Central memory CD8-positive, alpha-beta T cell (primary cell): ENCODE measurements at regions not wholly inside any gene's neighbourhood (a gene's known extent, or its start where the extent isn't known, plus 50 kb on each side); places are given as distances from the start of the nearest gene placed in this dataset.
"Not testable (repeated sequence)": the region's sequence is repeated elsewhere in the genome, so short reads cannot be mapped to it uniquely, and the experiment has no call there.

ENCODE experiments used
- ATAC-seq: fragments of 150-1000 bp; cut with Tn5 transposase; replicated peaks from 2 replicates; pipeline ENCODE4 v1.10.0; 2022; ENCODE audit warnings: mild to moderate bottlenecking, moderate FRiP score, moderate number of reproducible peaks; ENCODE audit not compliant: poor library complexity, severe bottlenecking; ENCODE audit errors: extremely low read depth
- DNase-seq, 2 donors: peaks; one replicate each; pipeline ENCODE4 v3.0.0; 2021; ENCODE audit warnings: low spot score in 2 of 2
- H3K27ac Mint-ChIP-seq: one replicate; pipeline ENCODE4 v1.8.0; 2022; ENCODE audit warnings: low read depth, mild to moderate bottlenecking, moderate library complexity, mixed read lengths
- H3K27me3 Mint-ChIP-seq: one replicate; pipeline ENCODE4 v1.8.0; 2022; ENCODE audit warnings: mixed read lengths
- H3K36me3 Mint-ChIP-seq: one replicate; pipeline ENCODE4 v1.8.0; 2022; ENCODE audit warnings: mild to moderate bottlenecking, moderate library complexity, mixed read lengths; ENCODE audit not compliant: insufficient read depth
- H3K4me1 Mint-ChIP-seq: one replicate; pipeline ENCODE4 v1.8.0; 2022; ENCODE audit warnings: mixed read lengths
- H3K4me3 Mint-ChIP-seq: one replicate; pipeline ENCODE4 v1.8.0; 2022; ENCODE audit warnings: mild to moderate bottlenecking, moderate library complexity, mixed read lengths
- H3K9me3 Mint-ChIP-seq: one replicate; pipeline ENCODE4 v1.8.0; 2022; ENCODE audit warnings: mixed read lengths

DNA sequence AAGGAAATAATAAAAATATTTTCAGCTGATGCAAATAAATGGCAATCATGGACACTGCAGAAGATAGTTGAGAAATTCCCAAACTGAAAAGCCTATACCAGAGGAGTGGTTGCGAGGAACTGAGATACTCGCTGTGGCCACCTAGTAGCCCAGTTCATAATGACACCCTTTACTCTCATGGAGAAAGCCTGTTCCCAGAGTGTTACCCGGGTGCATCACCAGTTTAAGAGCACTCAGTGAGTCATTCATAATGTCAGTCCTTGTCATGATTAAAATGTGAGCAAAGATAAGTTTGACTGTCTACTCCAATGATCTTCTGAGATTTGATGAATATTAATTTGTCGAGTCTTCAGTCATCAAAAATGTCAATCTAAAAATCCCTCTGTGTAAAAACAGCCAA lies 138.4 kb upstream of the LRRC3B start:
- Mint-ChIP-seq H3K36me3 (no peaks in the 10 kb centered on the region), H3K4me3 (no peak overlapping the region), H3K27ac (no peak overlapping the region), H3K9me3 (peaks cover 28% of the 10 kb centered on the region), H3K27me3 (no peaks in the 10 kb centered on the region), H3K4me1 (no peaks in the 10 kb centered on the region)
- ATAC-seq: no peak
- no peak for DNase-seq

DNA sequence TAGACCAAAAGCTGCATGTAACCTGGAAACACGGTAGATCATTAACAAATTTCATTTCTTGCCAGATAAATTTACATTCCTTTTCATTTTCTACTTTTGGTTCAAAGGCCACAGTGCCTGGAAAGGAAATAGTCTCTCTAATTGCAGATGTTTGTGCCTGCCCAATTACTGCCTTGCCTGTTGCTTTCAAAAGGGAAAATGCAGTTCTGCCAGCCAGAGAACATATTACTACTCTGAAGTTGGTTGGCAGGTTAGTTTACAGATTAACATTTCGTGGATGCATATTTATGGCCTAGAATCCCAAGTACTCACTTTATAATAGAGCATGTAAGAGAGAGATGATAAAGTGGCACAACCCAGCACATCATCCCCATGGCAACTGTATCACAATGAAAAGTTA lies 124.3 kb upstream of the LRRC3B start:
- DNase-seq: no peak
- ATAC-seq: no peak

GRCh38 chr3:26505399-26505798 lies 117.2 kb upstream of the LRRC3B start:
- H3K4me1 Mint-ChIP-seq: no peaks in the 10 kb centered on the region
- peaks cover 13% of the 10 kb centered on the region for H3K9me3 Mint-ChIP-seq
- no peaks in the 10 kb centered on the region for H3K36me3 Mint-ChIP-seq
- no peak overlapping the region for H3K4me3 Mint-ChIP-seq
- DNase-seq (no peak), ATAC-seq (no peak)
- no peak overlapping the region for H3K27ac Mint-ChIP-seq
- H3K27me3 Mint-ChIP-seq: no peaks in the 10 kb centered on the region

More for the DNA sequence above, 124.3 kb upstream of the LRRC3B start:
- H3K27ac Mint-ChIP-seq: no peak overlapping the region
- H3K9me3 Mint-ChIP-seq: peaks cover 11% of the 10 kb centered on the region
- H3K4me1 Mint-ChIP-seq: no peaks in the 10 kb centered on the region
- no peaks in the 10 kb centered on the region for H3K27me3 Mint-ChIP-seq
- H3K4me3 Mint-ChIP-seq: no peak overlapping the region
- H3K36me3 Mint-ChIP-seq: no peaks in the 10 kb centered on the region

DNA sequence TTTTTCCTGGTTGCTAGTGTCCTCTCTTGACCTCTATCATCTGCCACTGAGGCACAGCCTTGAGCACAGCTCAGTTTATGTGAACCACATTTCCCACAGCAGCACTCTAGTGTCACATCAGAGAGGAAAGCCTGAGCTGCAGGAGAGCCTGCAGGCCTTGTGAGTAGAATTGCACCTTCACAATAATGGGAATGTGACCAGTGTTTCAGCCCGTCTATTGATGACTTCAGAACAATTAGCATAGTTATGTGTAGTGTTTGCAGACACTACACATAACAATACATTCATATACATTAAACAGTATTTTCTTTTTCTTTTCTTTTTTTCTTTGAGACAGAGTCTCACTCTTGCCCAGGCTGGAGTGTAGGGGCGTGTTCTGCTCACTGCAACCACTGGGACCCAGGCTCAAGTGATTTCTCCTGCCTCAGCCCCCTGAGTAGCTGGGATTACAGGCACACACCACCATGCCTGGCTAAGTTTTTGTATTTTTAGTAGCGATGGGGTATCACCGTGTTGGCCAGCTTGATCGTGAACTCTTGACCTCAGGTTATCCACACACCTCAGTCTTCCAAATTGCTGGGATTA lies 108.0 kb upstream of the LRRC3B start:
- not testable (repeated sequence) for H3K27me3 Mint-ChIP-seq, H3K27ac Mint-ChIP-seq, H3K4me3 Mint-ChIP-seq, ATAC-seq, H3K36me3 Mint-ChIP-seq, DNase-seq, H3K4me1 Mint-ChIP-seq
- peaks cover 19% of the 10 kb centered on the region for H3K9me3 Mint-ChIP-seq

DNA sequence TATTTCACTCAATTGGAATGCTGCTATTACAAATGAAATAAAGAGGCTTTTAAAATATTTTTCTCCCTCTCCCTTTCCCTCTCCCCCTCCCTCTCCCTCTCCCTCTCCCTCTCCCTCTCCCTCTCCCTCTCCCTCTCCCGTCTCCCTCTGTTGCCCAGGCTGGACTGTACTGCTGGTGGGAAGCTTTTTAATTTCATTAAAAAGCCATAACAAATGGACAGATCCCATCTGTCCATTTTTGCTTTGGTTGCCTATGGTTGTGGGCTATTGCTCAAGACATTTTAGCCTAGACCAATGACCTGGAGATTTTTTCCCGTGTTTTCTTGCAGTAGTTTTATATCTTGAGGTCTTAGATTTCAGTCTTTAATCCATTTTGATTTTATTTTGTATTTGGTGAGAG lies 107.2 kb upstream of the LRRC3B start:
- Mint-ChIP-seq H3K4me1 (no peaks in the 10 kb centered on the region), H3K4me3 (no peak overlapping the region), H3K27me3 (no peaks in the 10 kb centered on the region), H3K36me3 (no peaks in the 10 kb centered on the region), H3K9me3 (peaks cover 17% of the 10 kb centered on the region), H3K27ac (no peak overlapping the region)
- ATAC-seq: no peak
- no peak for DNase-seq

- ATAC-seq (no peak), DNase-seq (no peak)
- H3K4me3 Mint-ChIP-seq: no peak overlapping the region
- H3K9me3 Mint-ChIP-seq: peaks cover 47% of the 10 kb centered on the region
- H3K27ac Mint-ChIP-seq: no peak overlapping the region
- no peaks in the 10 kb centered on the region for H3K36me3 Mint-ChIP-seq
- no peaks in the 10 kb centered on the region for H3K4me1 Mint-ChIP-seq
- H3K27me3 Mint-ChIP-seq: no peaks in the 10 kb centered on the region
These were observed 101.3 kb upstream of the LRRC3B start for GRCh38 chr3:26521261-26521660.

DNA sequence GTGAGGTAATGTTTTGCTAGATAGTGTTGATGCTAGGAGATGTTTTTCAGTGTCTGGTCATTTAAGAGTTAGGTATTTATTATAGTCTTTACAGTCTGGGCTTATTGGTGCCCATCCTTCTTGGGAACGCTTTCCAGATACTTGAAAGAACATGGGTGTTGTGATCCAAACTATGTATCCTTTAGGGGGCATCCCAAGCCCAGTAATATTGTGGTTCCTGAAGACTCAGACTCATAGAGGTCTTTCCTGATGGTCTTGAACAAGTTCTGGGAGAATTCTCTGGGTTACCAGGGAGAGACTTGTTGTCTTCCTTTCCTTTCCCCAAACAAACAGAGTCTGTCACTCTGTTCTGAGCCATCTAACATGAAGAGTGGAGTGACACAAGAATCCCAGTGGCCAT lies 99.7 kb upstream of the LRRC3B start:
- Mint-ChIP-seq H3K27me3 (no peaks in the 10 kb centered on the region), H3K4me1 (no peaks in the 10 kb centered on the region), H3K27ac (no peak overlapping the region), H3K9me3 (peaks cover 46% of the 10 kb centered on the region), H3K36me3 (no peaks in the 10 kb centered on the region), H3K4me3 (no peak overlapping the region)
- no peak for ATAC-seq
- no peak for DNase-seq

GRCh38 chr3:26525013-26525412 lies 97.6 kb upstream of the LRRC3B start:
- no peak for DNase-seq
- Mint-ChIP-seq H3K36me3 (no peaks in the 10 kb centered on the region), H3K9me3 (peaks cover 52% of the 10 kb centered on the region), H3K27ac (no peak overlapping the region), H3K4me1 (no peaks in the 10 kb centered on the region), H3K27me3 (no peaks in the 10 kb centered on the region), H3K4me3 (no peak overlapping the region)
- ATAC-seq: no peak

DNA sequence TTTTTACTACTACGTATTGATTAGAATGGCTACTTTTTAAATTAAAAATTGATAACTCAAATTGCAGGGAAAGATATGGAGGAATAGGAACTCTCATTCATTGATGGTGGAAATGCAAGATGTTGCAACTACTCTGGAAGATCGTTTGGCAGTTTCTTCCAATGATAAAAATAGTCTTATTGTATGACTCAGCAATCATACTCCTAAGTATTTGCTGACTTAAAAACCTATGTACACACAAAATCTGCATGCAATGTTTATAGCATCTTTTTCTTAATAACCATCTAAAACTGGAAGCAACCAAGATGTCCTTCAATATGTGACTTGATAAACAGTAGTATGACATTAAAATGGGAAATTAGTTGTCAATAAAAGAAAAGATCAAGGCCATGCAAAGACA lies 87.4 kb upstream of the LRRC3B start:
- no peak for DNase-seq
- ATAC-seq: no peak
- Mint-ChIP-seq H3K9me3 (peaks cover 15% of the 10 kb centered on the region), H3K27me3 (no peaks in the 10 kb centered on the region), H3K4me3 (no peak overlapping the region), H3K36me3 (no peaks in the 10 kb centered on the region), H3K4me1 (no peaks in the 10 kb centered on the region), H3K27ac (no peak overlapping the region)

- Mint-ChIP-seq H3K4me3 (no peak overlapping the region), H3K36me3 (no peaks in the 10 kb centered on the region), H3K4me1 (no peaks in the 10 kb centered on the region), H3K9me3 (peaks cover 12% of the 10 kb centered on the region), H3K27ac (no peak overlapping the region), H3K27me3 (no peaks in the 10 kb centered on the region)
- DNase-seq: no peak
- ATAC-seq: no peak
These were observed 85.6 kb upstream of the LRRC3B start for GRCh38 chr3:26536955-26537354.

- ATAC-seq (no peak), DNase-seq (no peak)
These were observed 72.2 kb upstream of the LRRC3B start for GRCh38 chr3:26550413-26550812.

GRCh38 chr3:26556637-26557036 lies 65.9 kb upstream of the LRRC3B start:
- Mint-ChIP-seq H3K4me3 (no peak overlapping the region), H3K27ac (no peak overlapping the region), H3K4me1 (no peaks in the 10 kb centered on the region), H3K27me3 (no peaks in the 10 kb centered on the region), H3K36me3 (no peaks in the 10 kb centered on the region), H3K9me3 (no peaks in the 10 kb centered on the region)
- DNase-seq: no peak
- no peak for ATAC-seq

More at GRCh38 chr3:26550413-26550812, 72.2 kb upstream of the LRRC3B start:
- Mint-ChIP-seq H3K9me3 (peaks cover 6% of the 10 kb centered on the region), H3K4me3 (no peak overlapping the region), H3K4me1 (no peaks in the 10 kb centered on the region), H3K27me3 (no peaks in the 10 kb centered on the region), H3K36me3 (no peaks in the 10 kb centered on the region), H3K27ac (no peak overlapping the region)

- H3K9me3 Mint-ChIP-seq: no peaks in the 10 kb centered on the region
- H3K4me3 Mint-ChIP-seq: no peak overlapping the region
- H3K27me3 Mint-ChIP-seq: no peaks in the 10 kb centered on the region
- ATAC-seq (no peak), DNase-seq (no peak)
- H3K27ac Mint-ChIP-seq: no peak overlapping the region
- no peaks in the 10 kb centered on the region for H3K36me3 Mint-ChIP-seq
- H3K4me1 Mint-ChIP-seq: no peaks in the 10 kb centered on the region
These were observed 64.3 kb upstream of the LRRC3B start for GRCh38 chr3:26558257-26558656.

GRCh38 chr3:26559227-26559626 lies 63.3 kb upstream of the LRRC3B start:
- H3K27ac Mint-ChIP-seq: no peak overlapping the region
- no peaks in the 10 kb centered on the region for H3K4me1 Mint-ChIP-seq
- ATAC-seq (no peak), DNase-seq (no peak)
- no peaks in the 10 kb centered on the region for H3K36me3 Mint-ChIP-seq
- no peak overlapping the region for H3K4me3 Mint-ChIP-seq
- no peaks in the 10 kb centered on the region for H3K9me3 Mint-ChIP-seq
- no peaks in the 10 kb centered on the region for H3K27me3 Mint-ChIP-seq
